GM19351 (cell line): ENCODE measurements at regions not wholly inside any gene's neighbourhood (a gene's known extent, or its start where the extent isn't known, plus 50 kb on each side); places are given as distances from the start of the nearest gene placed in this dataset.
"Not testable (repeated sequence)": the region's sequence is repeated elsewhere in the genome, so short reads cannot be mapped to it uniquely, and the experiment has no call there.

Experiments
- ATAC-seq: cut with Tn5 transposase; IDR thresholded peaks from one replicate; pipeline ENCODE4 v1.9.1; 2021; ENCODE audit warnings: mild to moderate bottlenecking, moderate library complexity; ENCODE audit not compliant: unreplicated experiment

GRCh38 chr2:234701841-234702240 lies 205.0 kb upstream of the ARL4C start:
- ATAC-seq = no peak

- no peak for ATAC-seq
Observed at GRCh38 chr2:234701421-234701820, 204.5 kb upstream of the ARL4C start.

GRCh38 chr2:234699456-234699855 lies 202.6 kb upstream of the ARL4C start:
- ATAC-seq = no peak

GRCh38 chr2:234697300-234697876 lies 200.5 kb upstream of the ARL4C start:
- ATAC-seq = not testable (repeated sequence)

GRCh38 chr2:234695981-234696380 lies 199.1 kb upstream of the ARL4C start:
- ATAC-seq = no peak

DNA sequence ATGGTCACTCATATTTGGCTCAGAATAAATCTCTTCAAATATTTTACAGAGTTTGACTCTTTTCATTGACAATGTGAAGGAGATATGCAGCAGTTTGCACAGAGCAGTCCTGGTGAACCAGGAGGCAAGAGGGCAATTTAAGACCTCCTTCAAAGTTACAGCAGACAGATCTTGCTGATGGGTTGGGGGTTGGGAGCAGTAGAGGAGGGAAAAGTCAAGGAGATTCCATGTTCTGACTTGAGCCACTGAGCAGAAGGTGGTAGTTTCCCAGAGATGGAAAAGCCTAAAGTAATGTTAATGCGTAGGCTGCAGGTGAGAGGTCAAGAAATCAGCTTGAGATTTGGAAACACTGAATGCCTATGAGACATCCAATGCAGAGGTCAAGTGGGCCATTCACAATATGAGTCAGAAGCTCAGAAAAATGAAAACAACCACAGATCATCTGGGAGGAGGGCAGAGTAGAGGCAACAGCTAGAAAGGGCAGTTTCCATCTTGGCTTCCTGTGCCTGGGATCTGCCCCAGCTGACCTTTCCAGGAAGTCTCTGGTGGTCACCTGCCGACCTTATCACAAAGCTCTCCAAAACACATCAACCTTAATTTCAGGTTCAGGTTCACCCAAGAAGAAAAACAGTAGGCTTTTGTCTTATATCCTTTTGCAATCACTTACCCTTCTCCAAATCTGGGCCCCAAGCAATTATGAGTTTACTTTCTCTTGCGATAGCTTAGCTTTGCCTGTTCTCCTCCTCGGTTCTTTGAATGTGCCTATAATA lies 197.5 kb upstream of the ARL4C start:
- ATAC-seq = no peak

DNA sequence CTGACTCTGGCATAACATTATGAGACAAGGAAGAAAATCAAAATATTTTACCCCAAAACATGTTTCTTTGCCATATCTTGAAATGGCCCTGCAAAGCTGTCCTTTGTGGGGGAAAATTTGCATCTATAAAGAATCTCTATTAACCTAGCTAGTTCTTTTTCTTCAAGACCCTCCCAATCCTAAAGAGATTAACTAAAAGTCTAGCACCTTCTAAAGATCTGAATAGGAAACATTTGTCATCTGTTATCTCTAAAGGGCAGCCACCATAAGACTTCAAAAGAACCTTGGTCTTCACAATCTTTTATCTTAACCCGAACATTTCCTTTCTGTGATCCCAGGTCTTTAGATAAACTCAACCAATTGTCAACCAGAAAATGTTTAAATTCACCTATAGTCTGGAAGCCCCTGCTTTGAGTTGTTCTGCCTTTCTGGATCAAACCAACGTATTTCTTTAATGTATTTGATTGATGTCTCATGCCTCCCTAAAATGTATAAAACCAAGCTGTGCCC lies 196.9 kb upstream of the ARL4C start:
- not testable (repeated sequence) for ATAC-seq

GRCh38 chr2:234693191-234693590 lies 196.3 kb upstream of the ARL4C start:
- not testable (repeated sequence) for ATAC-seq

DNA sequence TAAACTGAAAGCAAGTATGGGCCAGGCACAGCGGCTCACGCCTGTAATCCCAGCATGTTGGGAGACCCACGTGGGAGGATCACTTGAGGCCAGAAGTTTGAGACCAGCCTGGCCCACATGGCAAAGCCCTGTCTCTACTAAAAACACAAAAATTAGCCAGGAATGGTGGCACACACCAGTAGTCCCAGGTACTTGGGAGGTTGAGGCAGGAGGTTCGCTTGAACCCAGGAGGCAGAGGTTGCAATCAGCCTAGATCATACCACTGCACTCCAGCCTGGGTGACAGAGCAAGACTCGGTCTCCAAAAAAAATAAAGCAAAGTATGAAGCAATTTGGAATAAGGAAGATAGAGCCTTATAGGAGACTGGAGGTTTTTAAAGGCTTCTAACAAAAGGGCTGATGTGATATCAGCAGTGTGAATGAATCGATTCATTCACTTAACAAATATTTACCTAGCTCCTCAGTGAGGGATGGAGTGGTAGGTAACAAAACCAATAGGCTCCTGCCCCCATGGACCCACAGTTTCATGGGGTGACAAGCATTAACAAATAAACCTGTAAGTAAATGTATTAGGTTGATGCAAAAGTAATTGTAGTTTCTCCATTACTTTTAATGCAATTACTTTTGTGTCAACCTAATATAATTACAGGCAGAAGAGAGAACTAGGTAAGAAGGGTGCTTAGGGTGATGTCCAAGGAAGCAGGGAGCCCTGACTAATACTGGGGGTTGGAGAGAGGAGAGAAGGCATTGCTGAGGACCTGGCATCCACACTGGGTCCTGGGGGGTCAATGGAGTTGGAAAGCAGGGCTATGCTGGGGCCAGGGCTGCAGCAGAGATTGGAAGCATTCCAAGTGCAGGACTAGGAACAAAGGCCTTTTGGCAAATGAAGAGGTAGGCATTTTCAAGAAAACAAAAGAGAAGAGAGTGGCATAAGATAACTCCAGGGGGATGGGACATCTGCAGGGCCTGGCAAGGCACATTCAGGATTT lies 195.4 kb upstream of the ARL4C start:
- no peak for ATAC-seq

DNA sequence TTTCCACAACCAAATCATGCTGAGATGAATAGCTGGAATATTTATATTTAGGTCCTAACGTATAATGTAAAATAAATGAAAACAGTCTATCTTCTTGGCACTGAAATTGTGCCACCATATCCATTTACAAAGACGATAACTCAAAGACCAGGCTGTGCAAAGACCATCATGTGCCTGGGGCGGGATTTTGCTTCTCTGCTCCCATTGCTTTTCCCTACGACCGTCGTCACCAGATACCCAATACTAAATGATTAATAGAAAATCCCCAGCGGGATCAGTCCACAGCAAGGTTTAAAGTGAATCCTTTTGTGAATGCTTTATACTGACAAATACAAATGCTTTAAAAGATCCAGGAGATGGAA lies 194.3 kb upstream of the ARL4C start:
- no peak for ATAC-seq

GRCh38 chr2:234690569-234691213 lies 193.8 kb upstream of the ARL4C start:
- ATAC-seq = no peak

GRCh38 chr2:234689911-234690379 lies 193.1 kb upstream of the ARL4C start:
- ATAC-seq = no peak

DNA sequence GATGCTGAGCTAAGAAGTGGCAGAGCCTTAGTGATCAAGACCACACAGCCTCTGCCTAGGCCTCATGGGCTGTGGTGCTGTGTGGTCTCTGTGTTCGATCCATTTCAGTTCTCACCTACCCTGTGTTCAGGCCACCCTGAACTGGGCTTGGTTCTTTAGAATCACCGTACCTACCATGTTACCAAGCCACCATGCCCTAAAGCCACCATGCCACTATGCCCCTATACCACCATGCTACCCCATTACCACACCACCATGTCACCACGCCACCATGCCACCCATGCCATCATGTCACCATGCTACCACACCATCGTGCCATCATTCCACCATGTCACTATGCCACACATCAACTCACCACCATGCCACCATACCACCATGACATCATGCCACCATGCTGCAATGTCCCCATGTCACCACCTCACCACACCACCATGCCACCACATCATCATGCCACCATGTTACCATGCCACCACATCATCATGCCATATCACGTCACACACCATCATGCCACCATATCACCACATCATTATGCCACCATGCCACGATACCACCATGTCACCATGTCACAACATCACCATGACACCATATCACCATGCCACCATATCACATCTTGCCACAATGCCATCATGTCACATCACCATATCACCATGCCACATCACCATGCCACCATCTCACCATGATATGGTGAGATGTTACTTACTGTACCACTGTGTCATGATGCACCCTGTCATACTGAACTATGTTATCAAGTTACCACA lies 191.0 kb upstream of the ARL4C start:
- no peak for ATAC-seq

DNA sequence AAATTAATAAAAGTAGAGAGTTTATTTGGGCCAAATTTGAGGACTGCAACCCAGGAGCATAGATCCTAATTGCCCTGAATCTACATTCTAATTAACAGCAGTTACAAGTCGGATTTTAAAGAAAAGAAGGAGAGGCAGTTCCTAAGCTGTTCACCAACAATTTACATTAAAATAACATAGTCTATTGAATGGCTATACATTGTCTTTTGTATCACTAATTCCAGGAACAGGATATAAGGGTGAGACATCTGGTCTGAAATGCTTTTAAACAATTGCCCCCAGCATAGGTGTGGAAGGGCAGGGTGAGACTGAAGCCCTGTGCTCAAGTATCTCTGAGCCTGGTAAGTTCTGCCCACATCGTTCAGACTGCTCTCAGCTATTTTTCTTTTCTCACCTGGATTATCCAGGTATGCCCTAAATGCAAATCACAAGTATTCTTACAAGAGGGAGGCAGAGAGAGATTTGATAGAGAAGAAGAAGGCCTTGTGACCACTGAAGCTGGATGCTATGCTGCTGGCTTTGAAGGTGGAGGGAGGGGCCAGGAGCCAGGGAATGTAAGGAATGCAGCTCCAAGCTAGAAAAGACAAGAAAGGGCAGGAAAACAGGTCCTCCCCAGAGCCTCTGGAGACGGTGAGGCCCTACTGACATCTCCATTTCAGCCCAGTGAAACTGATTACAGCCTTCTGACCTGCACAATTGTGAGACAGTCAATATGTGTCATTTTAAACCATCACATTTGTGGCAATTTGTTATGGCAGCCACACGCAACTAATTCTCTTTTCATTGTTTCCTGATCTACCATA lies 189.4 kb upstream of the ARL4C start:
- ATAC-seq = no peak

- no peak for ATAC-seq
Observed at GRCh38 chr2:234684466-234684865, 187.6 kb upstream of the ARL4C start.

DNA sequence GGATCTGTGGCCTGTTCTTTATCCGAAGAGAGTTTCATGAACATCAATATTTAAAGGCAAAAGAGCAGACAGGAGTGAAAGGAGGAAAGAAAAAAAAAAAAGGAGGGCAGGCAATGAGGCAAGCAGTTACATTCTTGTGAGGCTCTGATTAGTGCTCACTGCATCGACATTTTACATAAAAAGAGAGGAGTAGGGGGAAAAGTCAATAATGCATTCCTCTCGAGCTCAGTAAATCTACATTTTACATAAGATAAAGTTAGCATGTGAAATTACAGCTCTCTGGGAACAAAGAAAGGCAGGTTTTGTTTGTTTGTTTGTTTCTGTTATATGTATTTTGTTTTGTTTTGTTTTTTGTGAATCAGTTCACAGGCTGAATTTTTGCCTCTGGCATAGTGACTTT lies 187.1 kb upstream of the ARL4C start:
- ATAC-seq = no peak

DNA sequence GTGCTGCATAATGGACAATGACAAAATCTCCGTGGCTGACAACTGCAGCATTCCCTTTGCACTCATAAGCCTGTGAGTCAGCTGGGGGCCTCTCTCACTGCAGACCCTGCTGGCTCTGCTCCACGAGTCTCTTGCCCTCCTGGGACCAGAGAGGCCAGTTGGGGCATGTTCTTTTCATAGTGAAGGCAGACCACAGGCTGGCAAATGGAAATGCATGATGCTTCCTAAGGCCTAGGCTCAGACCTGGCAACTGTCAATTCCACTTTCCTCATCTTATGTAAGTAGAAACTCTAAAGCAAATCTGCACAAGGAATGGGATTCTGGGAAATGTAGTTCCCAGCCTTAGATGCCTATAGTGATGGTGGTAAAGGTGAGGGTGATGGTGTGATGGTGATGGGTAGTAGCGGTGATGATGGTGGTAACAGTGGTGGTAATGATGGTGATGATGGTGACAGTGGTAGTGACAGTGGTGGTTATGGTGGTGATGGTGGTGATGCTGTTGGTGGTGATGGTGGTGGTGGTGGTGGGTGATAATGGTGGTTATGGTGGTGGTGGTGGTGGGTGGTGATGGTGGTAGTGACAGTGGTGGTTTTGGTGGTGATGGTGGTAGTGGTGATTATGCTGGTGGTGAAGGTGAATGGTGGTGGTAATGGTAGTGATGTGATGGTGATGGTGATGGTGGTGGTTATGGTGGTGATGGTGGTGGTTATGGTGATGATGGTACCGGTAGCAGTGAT lies 185.8 kb upstream of the ARL4C start:
- no peak for ATAC-seq
